Small intestine (tissue), 7 donors: ENCODE measurements at regions not wholly inside any gene's neighbourhood (a gene's known extent, or its start where the extent isn't known, plus 50 kb on each side); places are given as distances from the start of the nearest gene placed in this dataset.

Experiments used
- DNase-seq, 2 donors: peaks; one replicate each; pipeline versions ENCODE4 v3.0.0 to v3.0.0-alpha.2; 2013
- FAIRE-seq: peaks from 2 replicates; lab custom pipeline; 2012; peaks lifted over from hg19 to GRCh38; lab: Jason Lieb, UNC
- H3K27ac ChIP-seq, 3 donors: one replicate each; pipeline ENCODE4 v1.5.1; 2013; ENCODE audit warnings: low read length in 2 of 3, mild to moderate bottlenecking in 2 of 3, control low read depth in 1 of 3, inconsistent platforms in 1 of 3, low read depth in 1 of 3, moderate library complexity in 1 of 3
- H3K27me3 ChIP-seq, 3 donors: one replicate each; pipeline ENCODE4 v1.6.1; 2013; ENCODE audit warnings: low read length in 3 of 3, inconsistent platforms in 1 of 3; ENCODE audit not compliant: control insufficient read depth in 3 of 3, insufficient read depth in 3 of 3
- H3K36me3 ChIP-seq, 3 donors: one replicate each; pipeline ENCODE4 v1.6.1; 2013; ENCODE audit warnings: low read length in 3 of 3, inconsistent platforms in 1 of 3, low read depth in 1 of 3, mild to moderate bottlenecking in 1 of 3, moderate library complexity in 1 of 3; ENCODE audit not compliant: control insufficient read depth in 3 of 3, insufficient read depth in 2 of 3
- H3K4me1 ChIP-seq, 3 donors: one replicate each; pipeline ENCODE4 v1.6.1; 2013; ENCODE audit warnings: low read length in 2 of 3, inconsistent platforms in 1 of 3, low read depth in 1 of 3, mild to moderate bottlenecking in 1 of 3, moderate library complexity in 1 of 3; ENCODE audit not compliant: control insufficient read depth in 3 of 3, insufficient read depth in 2 of 3
- H3K4me3 ChIP-seq, 3 donors: one replicate each; pipeline ENCODE4 v1.5.1; 2013; ENCODE audit warnings: low read length in 3 of 3, control low read depth in 1 of 3, inconsistent platforms in 1 of 3, low read depth in 1 of 3, mild to moderate bottlenecking in 1 of 3, moderate library complexity in 1 of 3
- H3K9me3 ChIP-seq, 2 donors: one replicate each; pipeline ENCODE4 v1.6.1; 2013; ENCODE audit warnings: low read depth in 1 of 2, low read length in 1 of 2; ENCODE audit not compliant: control insufficient read depth in 2 of 2, insufficient read depth in 1 of 2
- WGBS, 3 donors: extraction: QIAGEN DNeasy Blood & Tissue Kit; methylation state at CpG; one replicate each; pipeline ENCODE4 v1.1.7; 2013; 5-methylcytosine and 5-hydroxymethylcytosine counted together
- donor health status: healthy with polysubstance abuse.
- donor health status: control.
- donor health status: control.
- donor health status: Bipolar disorder and iron deficiency.
- donor health status: healthy.

DNA sequence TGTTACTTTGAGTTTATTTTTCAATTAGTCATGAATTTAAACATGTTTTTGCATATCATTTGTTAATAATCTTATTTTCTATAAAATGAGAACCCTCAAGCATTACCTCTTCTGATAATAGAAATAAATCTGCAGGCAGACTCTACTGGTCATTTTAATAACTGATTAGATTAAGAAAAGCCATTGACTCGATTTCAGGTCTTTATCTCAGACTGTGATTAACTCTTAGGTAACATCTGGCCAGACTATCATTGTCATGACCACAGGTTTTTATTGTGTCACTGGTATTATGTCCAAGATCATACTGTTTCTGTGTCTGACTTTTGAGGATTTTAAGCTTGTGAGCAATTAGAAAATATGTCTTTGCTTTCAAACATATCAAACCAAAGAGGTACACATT lies 83.6 kb upstream of the SLC13A1 start:
- Histone ChIP-seq H3K9me3 (no peaks in the 10 kb centered on the region), H3K27me3 (no peaks in the 10 kb centered on the region), H3K36me3 (no peaks in the 10 kb centered on the region), H3K4me3 (no peak overlapping the region), H3K4me1 (no peaks in the 10 kb centered on the region), H3K27ac (no peak overlapping the region)
- FAIRE-seq = no peak
- no peak for DNase-seq
- WGBS, 3 donors = 11 to 46% (median 15%) methylated on average over 1 of the region's 1 CpG

DNA sequence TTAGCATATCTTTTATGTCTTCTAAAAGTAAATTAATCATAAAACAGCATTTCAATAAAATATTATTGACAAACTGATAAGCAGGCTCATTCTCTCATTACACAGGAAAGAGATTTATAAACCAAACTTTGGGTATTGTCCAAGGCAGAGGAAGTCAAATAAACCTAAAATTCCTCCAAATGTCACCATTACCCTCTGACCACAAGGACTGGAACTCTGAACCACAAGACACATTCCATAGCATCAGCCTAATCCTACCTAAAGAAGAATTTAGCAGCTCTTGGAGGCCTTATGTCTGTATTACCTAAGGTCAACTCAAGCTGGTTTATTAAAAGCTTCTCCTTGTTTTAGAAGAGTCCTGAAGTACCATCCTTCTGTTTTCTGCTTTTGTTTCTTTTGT lies 82.4 kb upstream of the SLC13A1 start:
- Histone ChIP-seq H3K4me3 (no peak overlapping the region), H3K9me3 (no peaks in the 10 kb centered on the region), H3K4me1 (no peaks in the 10 kb centered on the region), H3K27me3 (no peaks in the 10 kb centered on the region), H3K36me3 (no peaks in the 10 kb centered on the region), H3K27ac (no peak overlapping the region)
- no peak for FAIRE-seq
- DNase-seq = no peak

DNA sequence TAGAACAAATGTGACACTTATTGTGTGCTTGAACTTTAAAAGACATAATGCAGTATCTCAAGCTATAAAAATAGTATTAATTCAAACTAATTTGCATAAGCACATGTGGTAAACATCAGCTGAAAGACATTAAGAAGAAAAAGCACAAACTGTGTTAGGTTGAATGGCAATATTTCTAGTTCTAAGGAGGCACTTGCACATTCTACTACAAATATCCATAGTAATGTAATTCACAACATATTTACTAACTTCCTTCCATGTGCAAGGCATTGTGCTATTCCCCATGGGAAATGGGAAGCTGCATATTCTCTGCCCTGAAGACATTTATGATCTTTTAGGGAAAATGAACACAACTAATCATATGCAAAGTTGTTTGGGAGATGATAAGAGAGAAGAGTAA lies 80.2 kb upstream of the SLC13A1 start:
- FAIRE-seq (no peak), DNase-seq (no peak)
- Histone ChIP-seq H3K9me3 (no peaks in the 10 kb centered on the region), H3K36me3 (no peaks in the 10 kb centered on the region), H3K27me3 (no peaks in the 10 kb centered on the region), H3K4me3 (no peak overlapping the region), H3K4me1 (no peaks in the 10 kb centered on the region), H3K27ac (no peak overlapping the region)

- Histone ChIP-seq H3K9me3 (no peaks in the 10 kb centered on the region), H3K36me3 (no peaks in the 10 kb centered on the region), H3K27ac (no peak overlapping the region), H3K27me3 (no peaks in the 10 kb centered on the region), H3K4me3 (no peak overlapping the region), H3K4me1 (no peaks in the 10 kb centered on the region)
- WGBS, 3 donors = 95 to 97% (median 97%) methylated on average over 2 of the region's 2 CpGs
- DNase-seq = no peak
- peak; percentile 36 for FAIRE-seq
These were observed 75.4 kb upstream of the SLC13A1 start for GRCh38 chr7:123275036-123275753.

- DNase-seq (no peak), FAIRE-seq (no peak)
- Histone ChIP-seq H3K9me3 (no peaks in the 10 kb centered on the region), H3K27me3 (no peaks in the 10 kb centered on the region), H3K4me1 (no peaks in the 10 kb centered on the region), H3K36me3 (no peaks in the 10 kb centered on the region), H3K4me3 (no peak overlapping the region), H3K27ac (no peak overlapping the region)
- 87 to 94% (median 90%) methylated on average over 4 of the region's 4 CpGs for WGBS, 3 donors
These were observed 73.4 kb upstream of the SLC13A1 start for GRCh38 chr7:123273185-123273584.

DNA sequence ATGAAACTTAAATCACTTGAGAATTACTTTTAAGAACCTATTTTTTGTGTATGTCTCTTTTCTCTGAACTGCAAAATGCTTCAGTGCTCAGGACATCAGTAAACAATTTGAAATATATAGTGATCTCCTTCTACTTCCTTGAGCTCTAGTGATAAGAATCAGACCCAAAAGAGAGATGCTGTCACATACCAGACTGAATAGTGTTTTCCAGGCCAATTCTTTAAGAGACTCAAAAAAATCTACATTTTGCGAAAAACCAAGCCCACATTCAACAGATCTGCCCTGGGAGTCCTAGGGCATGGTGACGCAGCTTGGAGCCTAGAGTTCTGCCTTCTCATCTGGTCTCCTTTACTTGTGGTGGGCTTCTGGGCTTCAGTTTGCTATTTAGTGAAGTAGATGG lies 72.1 kb upstream of the SLC13A1 start:
- no peak for DNase-seq
- no peaks in the 10 kb centered on the region for H3K4me1 ChIP-seq
- H3K4me3 ChIP-seq = no peak overlapping the region
- no peaks in the 10 kb centered on the region for H3K36me3 ChIP-seq
- H3K27me3 ChIP-seq = no peaks in the 10 kb centered on the region
- H3K9me3 ChIP-seq = no peaks in the 10 kb centered on the region
- H3K27ac ChIP-seq = no peak overlapping the region
- WGBS, 3 donors = 81 to 93% (median 93%) methylated on average over 2 of the region's 2 CpGs
- no peak for FAIRE-seq

DNA sequence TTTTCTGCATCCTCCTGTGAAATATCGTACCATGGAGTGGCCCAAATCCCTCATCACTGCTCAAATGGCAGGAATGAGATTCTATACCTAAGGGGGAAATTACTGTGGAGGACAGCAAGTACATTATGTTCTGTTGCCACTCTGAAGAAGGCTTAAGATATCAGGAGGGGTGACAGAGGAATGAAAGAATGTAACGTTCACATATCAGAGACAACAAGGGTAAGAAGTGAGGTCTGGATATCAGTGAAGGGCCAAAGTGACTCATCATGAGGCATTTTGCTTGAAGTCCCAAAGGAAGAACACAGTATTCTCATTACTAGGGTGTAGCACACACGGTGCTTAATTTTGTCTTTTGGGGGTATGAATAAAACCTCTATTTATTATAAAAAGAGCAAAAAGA lies 71.5 kb upstream of the SLC13A1 start:
- 71 to 82% (median 78%) methylated on average over 3 of the region's 3 CpGs for WGBS, 3 donors
- Histone ChIP-seq H3K4me1 (no peaks in the 10 kb centered on the region), H3K9me3 (no peaks in the 10 kb centered on the region), H3K27me3 (no peaks in the 10 kb centered on the region), H3K4me3 (no peak overlapping the region), H3K36me3 (no peaks in the 10 kb centered on the region), H3K27ac (no peak overlapping the region)
- FAIRE-seq = no peak
- DNase-seq = no peak

GRCh38 chr7:123270570-123270969 lies 70.8 kb upstream of the SLC13A1 start:
- Histone ChIP-seq H3K4me1 (no peaks in the 10 kb centered on the region), H3K27me3 (no peaks in the 10 kb centered on the region), H3K36me3 (no peaks in the 10 kb centered on the region), H3K27ac (no peak overlapping the region), H3K9me3 (no peaks in the 10 kb centered on the region), H3K4me3 (no peak overlapping the region)
- 60 to 85% (median 83%) methylated on average over 1 of the region's 1 CpG for WGBS, 3 donors
- FAIRE-seq (no peak), DNase-seq (no peak)

- Histone ChIP-seq H3K36me3 (no peaks in the 10 kb centered on the region), H3K9me3 (no peaks in the 10 kb centered on the region), H3K27me3 (no peaks in the 10 kb centered on the region), H3K4me3 (no peak overlapping the region), H3K27ac (no peak overlapping the region), H3K4me1 (no peaks in the 10 kb centered on the region)
- DNase-seq = no peak
- no peak for FAIRE-seq
- WGBS, 3 donors = 89 to 97% (median 90%) methylated on average over 1 of the region's 1 CpG
These were observed 66.1 kb upstream of the SLC13A1 start for GRCh38 chr7:123265853-123266252.
